ENCODE measurements at regions not wholly inside any gene's neighbourhood (a gene's known extent, or its start where the extent isn't known, plus 50 kb on each side); places are given as distances from the start of the nearest gene placed in this dataset.
A peak's percentile ranks its signal among the peaks of the same experiment; 100 is the strongest.
"Not testable (repeated sequence)": the region's sequence is repeated elsewhere in the genome, so short reads cannot be mapped to it uniquely, and the experiment has no call there.

- Mint-ChIP-seq H3K9me3 (no peaks in the 10 kb centered on the region), H3K4me3 (no peak overlapping the region), H3K27ac (no peak overlapping the region), H3K27me3 (peaks cover 3% of the 10 kb centered on the region), H3K36me3 (ENCODE audit: low read depth) (no peaks in the 10 kb centered on the region), H3K4me1 (ENCODE audit: low read depth) (peaks cover 8% of the 10 kb centered on the region)
- DNase-seq, result no peak
These were observed 77.0 kb upstream of the GRIP1 start for GRCh38 chr12:66755727-66756395.

GRCh38 chr12:66756631-66757030 lies 77.8 kb upstream of the GRIP1 start:
- H3K4me3 Mint-ChIP-seq, result no peak overlapping the region
- H3K9me3 Mint-ChIP-seq, result no peaks in the 10 kb centered on the region
- peaks cover 3% of the 10 kb centered on the region for H3K27me3 Mint-ChIP-seq
- H3K27ac Mint-ChIP-seq, result no peak overlapping the region
- no peaks in the 10 kb centered on the region for H3K36me3 Mint-ChIP-seq (ENCODE audit: low read depth)
- peaks cover 8% of the 10 kb centered on the region for H3K4me1 Mint-ChIP-seq (ENCODE audit: low read depth)
- DNase-seq, result no peak

GRCh38 chr12:66760122-66760521 lies 81.2 kb upstream of the GRIP1 start:
- not testable (repeated sequence) for H3K36me3 Mint-ChIP-seq (ENCODE audit: low read depth); H3K27ac Mint-ChIP-seq; H3K27me3 Mint-ChIP-seq; H3K9me3 Mint-ChIP-seq; DNase-seq; H3K4me3 Mint-ChIP-seq; H3K4me1 Mint-ChIP-seq (ENCODE audit: low read depth)

GRCh38 chr12:66763467-66763866 lies 84.6 kb upstream of the GRIP1 start:
- no peak overlapping the region for H3K27ac Mint-ChIP-seq
- H3K9me3 Mint-ChIP-seq, result no peaks in the 10 kb centered on the region
- peaks cover 25% of the 10 kb centered on the region for H3K4me1 Mint-ChIP-seq (ENCODE audit: low read depth)
- H3K36me3 Mint-ChIP-seq (ENCODE audit: low read depth), result no peaks in the 10 kb centered on the region
- no peak overlapping the region for H3K4me3 Mint-ChIP-seq
- H3K27me3 Mint-ChIP-seq, result no peaks in the 10 kb centered on the region
- no peak for DNase-seq

GRCh38 chr12:66765204-66765603 lies 86.3 kb upstream of the GRIP1 start:
- Mint-ChIP-seq H3K4me1 (ENCODE audit: low read depth) (peaks cover 28% of the 10 kb centered on the region), H3K36me3 (ENCODE audit: low read depth) (no peaks in the 10 kb centered on the region), H3K27ac (no peak overlapping the region), H3K27me3 (no peaks in the 10 kb centered on the region), H3K9me3 (no peaks in the 10 kb centered on the region), H3K4me3 (no peak overlapping the region)
- no peak for DNase-seq

GRCh38 chr12:66767536-66767935 lies 88.7 kb upstream of the GRIP1 start:
- H3K4me3 Mint-ChIP-seq, result no peak overlapping the region
- DNase-seq, result no peak
- H3K4me1 Mint-ChIP-seq (ENCODE audit: low read depth), result peaks cover 28% of the 10 kb centered on the region
- no peak overlapping the region for H3K27ac Mint-ChIP-seq
- no peaks in the 10 kb centered on the region for H3K36me3 Mint-ChIP-seq (ENCODE audit: low read depth)
- no peaks in the 10 kb centered on the region for H3K27me3 Mint-ChIP-seq
- H3K9me3 Mint-ChIP-seq, result no peaks in the 10 kb centered on the region

GRCh38 chr12:66768293-66768692 lies 89.4 kb upstream of the GRIP1 start:
- no peaks in the 10 kb centered on the region for H3K36me3 Mint-ChIP-seq (ENCODE audit: low read depth)
- H3K27ac Mint-ChIP-seq, result no peak overlapping the region
- no peak overlapping the region for H3K4me3 Mint-ChIP-seq
- H3K4me1 Mint-ChIP-seq (ENCODE audit: low read depth), result peaks cover 28% of the 10 kb centered on the region
- H3K27me3 Mint-ChIP-seq, result no peaks in the 10 kb centered on the region
- no peak for DNase-seq
- H3K9me3 Mint-ChIP-seq, result no peaks in the 10 kb centered on the region

- H3K27ac Mint-ChIP-seq, result no peak overlapping the region
- no peak for DNase-seq
- H3K9me3 Mint-ChIP-seq, result no peaks in the 10 kb centered on the region
- no peaks in the 10 kb centered on the region for H3K36me3 Mint-ChIP-seq (ENCODE audit: low read depth)
- H3K4me3 Mint-ChIP-seq, result no peak overlapping the region
- H3K4me1 Mint-ChIP-seq (ENCODE audit: low read depth), result peaks cover 17% of the 10 kb centered on the region
- no peaks in the 10 kb centered on the region for H3K27me3 Mint-ChIP-seq
These were observed 96.1 kb upstream of the GRIP1 start for GRCh38 chr12:66774929-66775328.

- Mint-ChIP-seq H3K27ac (no peak overlapping the region), H3K36me3 (ENCODE audit: low read depth) (no peaks in the 10 kb centered on the region), H3K4me3 (no peak overlapping the region), H3K9me3 (no peaks in the 10 kb centered on the region), H3K4me1 (ENCODE audit: low read depth) (peaks cover 17% of the 10 kb centered on the region), H3K27me3 (no peaks in the 10 kb centered on the region)
- DNase-seq, result no peak
These were observed 97.0 kb upstream of the GRIP1 start for GRCh38 chr12:66775871-66776270.

GRCh38 chr12:66776974-66777373 lies 98.1 kb upstream of the GRIP1 start:
- Mint-ChIP-seq H3K9me3 (no peaks in the 10 kb centered on the region), H3K27me3 (no peaks in the 10 kb centered on the region), H3K27ac (no peak overlapping the region), H3K4me1 (ENCODE audit: low read depth) (peaks cover 17% of the 10 kb centered on the region), H3K4me3 (no peak overlapping the region), H3K36me3 (ENCODE audit: low read depth) (no peaks in the 10 kb centered on the region)
- DNase-seq, result peak; percentile 44

GRCh38 chr12:66779466-66779865 lies 100.6 kb upstream of the GRIP1 start:
- Mint-ChIP-seq H3K4me3 (no peak overlapping the region), H3K36me3 (ENCODE audit: low read depth) (no peaks in the 10 kb centered on the region), H3K9me3 (no peaks in the 10 kb centered on the region), H3K4me1 (ENCODE audit: low read depth) (peaks cover 17% of the 10 kb centered on the region), H3K27ac (no peak overlapping the region), H3K27me3 (no peaks in the 10 kb centered on the region)
- no peak for DNase-seq

GRCh38 chr12:66786531-66787308 lies 107.8 kb upstream of the GRIP1 start:
- Mint-ChIP-seq H3K4me1 (ENCODE audit: low read depth) (no peaks in the 10 kb centered on the region), H3K27me3 (no peaks in the 10 kb centered on the region), H3K27ac (no peak overlapping the region), H3K4me3 (no peak overlapping the region), H3K36me3 (ENCODE audit: low read depth) (no peaks in the 10 kb centered on the region), H3K9me3 (no peaks in the 10 kb centered on the region)
- no peak for DNase-seq

GRCh38 chr12:66799551-66799950 lies 120.7 kb upstream of the GRIP1 start:
- Mint-ChIP-seq H3K36me3 (ENCODE audit: low read depth) (no peaks in the 10 kb centered on the region), H3K27ac (no peak overlapping the region), H3K4me3 (no peak overlapping the region), H3K9me3 (no peaks in the 10 kb centered on the region), H3K4me1 (ENCODE audit: low read depth) (peaks cover 4% of the 10 kb centered on the region), H3K27me3 (peaks cover 4% of the 10 kb centered on the region)
- no peak for DNase-seq

GRCh38 chr12:66800046-66800445 lies 121.2 kb upstream of the GRIP1 start:
- peaks cover 4% of the 10 kb centered on the region for H3K4me1 Mint-ChIP-seq (ENCODE audit: low read depth)
- H3K27ac Mint-ChIP-seq, result no peak overlapping the region
- H3K9me3 Mint-ChIP-seq, result no peaks in the 10 kb centered on the region
- H3K27me3 Mint-ChIP-seq, result peaks cover 4% of the 10 kb centered on the region
- DNase-seq, result no peak
- no peak overlapping the region for H3K4me3 Mint-ChIP-seq
- H3K36me3 Mint-ChIP-seq (ENCODE audit: low read depth), result no peaks in the 10 kb centered on the region

- H3K9me3 Mint-ChIP-seq, result no peaks in the 10 kb centered on the region
- H3K4me1 Mint-ChIP-seq (ENCODE audit: low read depth), result peaks cover 4% of the 10 kb centered on the region
- DNase-seq, result no peak
- H3K36me3 Mint-ChIP-seq (ENCODE audit: low read depth), result no peaks in the 10 kb centered on the region
- peaks cover 4% of the 10 kb centered on the region for H3K27me3 Mint-ChIP-seq
- H3K4me3 Mint-ChIP-seq, result no peak overlapping the region
- H3K27ac Mint-ChIP-seq, result no peak overlapping the region
These were observed 125.1 kb upstream of the GRIP1 start for GRCh38 chr12:66803930-66804329.

All from activated T-cell treated with anti-CD3 and anti-CD28 coated beads, Interleukin-2, amount 50 U/mL, for 24 hours (primary cell).